Suppressor macrophage (primary cell): ENCODE measurements at regions not wholly inside any gene's neighbourhood (a gene's known extent, or its start where the extent isn't known, plus 50 kb on each side); places are given as distances from the start of the nearest gene placed in this dataset.

Experiments used
- DNase-seq, 4 experiments: peaks; one replicate each; pipeline ENCODE4 v3.0.0-alpha.2; 2020 to 2022

DNA sequence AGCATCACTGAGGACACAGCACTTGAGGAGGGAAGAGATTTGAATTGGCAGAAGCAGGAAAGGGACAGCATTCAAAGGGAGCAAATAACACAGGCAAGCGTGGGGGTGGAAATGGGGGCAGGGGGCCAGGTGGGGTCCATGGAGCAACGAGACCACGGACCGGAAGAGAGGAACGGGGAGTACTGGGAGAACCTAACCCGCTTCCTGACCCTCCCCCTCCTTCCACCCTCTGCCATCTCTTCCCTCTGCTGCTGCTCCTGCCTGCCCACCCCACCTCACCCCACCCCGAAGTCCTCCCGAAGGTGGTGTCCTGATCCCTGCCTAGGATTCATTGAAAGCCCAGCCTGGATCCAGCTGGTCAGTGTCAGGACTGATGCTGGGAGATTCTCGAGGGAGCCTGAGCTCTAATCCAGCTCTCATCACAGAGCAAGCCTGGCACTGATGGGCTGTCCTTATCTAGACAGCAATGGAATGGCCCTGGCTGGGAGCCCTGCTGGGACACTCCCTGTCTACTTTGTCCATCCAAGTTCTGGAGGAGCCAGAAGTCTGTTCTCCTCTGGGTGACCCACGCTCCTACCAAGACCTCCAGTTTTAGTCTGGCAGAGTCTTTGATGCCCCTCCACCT is 105.0 kb downstream of the TRIM29 start:
- no peak for DNase-seq

DNA sequence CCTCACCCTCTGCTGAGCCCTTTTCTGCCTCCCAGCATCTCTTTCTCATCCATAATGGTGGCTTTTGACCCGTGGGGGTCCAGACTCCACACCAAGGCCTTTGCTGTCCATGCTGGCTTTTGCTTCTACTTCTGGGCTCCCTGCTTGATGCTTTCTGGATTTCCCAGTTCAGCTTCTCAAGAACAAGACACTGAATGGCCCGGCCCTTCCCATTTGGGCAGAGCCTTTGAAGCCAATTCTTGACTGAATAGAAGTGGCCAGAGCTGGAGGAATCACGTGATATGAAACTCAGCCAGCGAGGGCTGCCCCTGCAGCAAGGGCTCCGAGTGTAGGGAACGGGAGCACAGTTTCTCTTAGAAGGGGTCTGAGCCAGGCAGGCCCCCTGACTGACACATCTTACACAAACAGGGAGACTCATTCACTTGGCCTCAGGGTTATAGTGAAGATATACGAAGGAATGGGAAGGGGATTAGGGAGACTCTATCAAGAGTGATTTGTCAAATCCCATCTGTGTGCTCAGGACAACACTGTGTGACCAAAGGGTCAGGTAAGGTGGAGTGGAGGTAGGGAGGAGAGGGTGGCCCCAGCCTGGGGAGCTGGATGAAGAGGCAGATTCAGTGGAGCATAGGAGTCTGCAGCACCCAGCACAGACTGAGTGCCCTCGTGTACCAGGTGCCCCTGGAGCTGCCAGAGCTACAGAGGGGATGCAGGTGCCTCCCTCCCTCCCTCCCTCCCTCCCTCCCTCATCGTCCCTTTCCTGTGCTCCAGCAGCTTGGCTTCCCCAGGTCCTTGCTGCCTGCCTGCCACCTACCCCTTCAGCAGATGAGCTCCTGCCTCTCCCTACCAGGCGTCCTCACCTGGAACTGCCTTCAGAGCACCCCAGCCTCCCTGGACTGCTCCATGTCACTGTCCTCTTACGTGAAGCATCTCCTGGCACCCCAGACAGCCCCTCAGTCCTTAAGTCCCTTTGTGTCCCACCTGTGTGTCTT is 106.0 kb downstream of the TRIM29 start:
- DNase-seq: no peak

DNA sequence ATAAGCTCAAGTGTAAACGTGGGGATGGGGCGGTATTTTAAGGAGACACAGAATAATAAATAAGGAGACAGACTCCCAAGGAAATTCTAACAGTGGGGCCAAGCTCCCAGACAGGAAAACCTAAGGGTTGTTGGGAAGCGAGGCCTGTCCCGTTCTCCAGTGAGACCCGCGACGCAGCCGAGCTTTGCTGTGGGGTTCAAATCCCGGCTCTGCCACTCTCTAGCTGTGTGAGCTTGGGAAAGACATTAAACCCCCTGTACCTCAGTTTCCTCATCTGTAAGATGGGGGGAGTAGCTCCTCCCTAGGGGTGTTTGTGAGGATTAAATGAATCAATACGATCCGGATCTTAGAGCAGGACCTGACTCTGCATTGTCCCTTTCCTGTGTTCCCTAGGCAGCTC is 106.8 kb downstream of the TRIM29 start:
- DNase-seq: no peak

DNA sequence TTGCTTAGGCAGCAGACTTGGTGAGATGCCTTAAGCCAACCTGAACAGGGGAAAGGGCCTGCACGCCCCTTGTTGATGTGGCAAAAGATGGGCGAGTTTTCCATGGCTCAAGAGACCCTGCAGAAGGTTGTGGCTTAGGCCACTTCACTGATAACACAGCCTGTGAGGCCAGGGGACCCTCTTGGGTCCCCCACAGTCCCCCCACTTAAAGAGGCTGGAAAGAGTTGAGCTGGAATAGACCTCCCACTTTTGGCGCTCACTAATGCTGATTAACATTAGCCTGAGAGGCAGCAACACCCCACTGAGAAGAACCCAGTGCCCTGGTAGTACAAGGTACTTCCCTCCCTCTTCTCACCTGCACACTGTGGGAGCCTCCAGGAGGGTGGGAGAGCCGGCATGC is 107.5 kb downstream of the TRIM29 start:
- DNase-seq: no peak

DNA sequence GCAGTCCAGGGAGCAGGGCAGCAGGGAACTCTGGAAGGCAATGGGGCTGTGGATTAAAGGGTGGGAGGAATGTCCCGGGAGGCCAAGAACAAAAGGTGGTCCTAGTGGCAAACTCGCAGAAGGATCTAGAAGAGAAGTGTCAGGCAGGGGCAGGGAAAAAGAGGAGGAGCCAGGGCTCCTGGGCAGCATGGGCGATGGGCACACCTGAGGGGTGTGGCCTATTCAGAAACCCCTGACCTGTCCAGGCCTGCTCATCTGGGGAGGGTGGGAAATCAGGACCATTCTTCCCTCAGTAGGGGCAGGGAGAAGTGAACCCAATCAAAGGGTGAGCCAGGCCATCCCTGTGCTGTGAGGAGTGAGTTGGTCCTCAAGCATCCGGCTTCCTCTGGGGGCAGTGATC is 108.6 kb downstream of the TRIM29 start:
- no peak for DNase-seq

DNA sequence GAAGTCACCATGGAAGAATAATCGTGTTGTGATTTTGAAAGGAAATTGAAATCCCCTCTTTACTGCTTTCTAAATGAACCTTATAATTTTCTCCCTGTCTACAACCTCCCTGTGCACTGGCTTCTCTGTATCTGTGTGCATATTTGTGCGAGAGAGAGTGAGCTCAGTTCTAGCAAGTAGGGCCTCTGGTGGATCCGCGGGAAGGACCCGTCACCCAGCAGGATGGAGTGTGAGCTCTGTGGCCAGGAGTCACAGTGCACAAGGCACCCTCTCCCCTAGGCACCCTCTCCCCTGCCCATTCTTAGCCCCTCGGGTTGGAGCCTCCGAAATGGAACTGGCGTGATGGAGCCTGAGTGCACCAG is 109.0 kb downstream of the TRIM29 start:
- no peak for DNase-seq

DNA sequence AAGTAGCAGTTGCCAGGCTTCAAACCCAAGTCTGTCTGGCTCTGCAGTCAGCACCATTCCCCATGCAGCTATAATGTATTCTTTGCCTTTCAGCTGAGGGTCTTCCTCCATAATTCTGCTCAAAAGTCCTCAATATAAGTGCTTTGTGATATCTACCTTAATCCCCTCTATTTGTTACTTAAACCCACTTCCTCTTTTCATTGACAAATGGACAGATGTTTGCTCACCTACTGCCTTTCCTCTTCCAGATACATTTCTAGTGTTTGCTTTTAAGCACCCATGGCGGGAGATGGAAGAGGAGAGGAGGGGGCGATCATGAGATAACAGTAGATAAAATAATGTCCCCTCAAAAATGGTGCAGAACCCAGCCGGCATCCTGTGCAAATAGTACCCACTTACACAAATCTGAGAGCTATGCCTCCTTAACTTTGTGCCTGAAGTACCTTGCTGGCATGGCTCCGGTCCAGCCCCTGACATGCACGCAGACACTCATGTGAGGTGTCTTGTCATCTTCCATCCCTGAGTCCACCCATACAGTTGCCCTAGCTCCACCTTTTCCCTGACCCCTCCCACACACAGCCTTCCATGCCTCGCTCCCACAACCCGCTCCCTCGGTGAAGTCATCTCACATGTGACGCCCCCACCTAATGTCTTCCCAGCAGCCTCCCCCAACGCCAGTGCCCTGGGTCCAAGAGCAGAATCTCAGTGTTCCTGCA is 109.6 kb downstream of the TRIM29 start:
- DNase-seq: no peak

DNA sequence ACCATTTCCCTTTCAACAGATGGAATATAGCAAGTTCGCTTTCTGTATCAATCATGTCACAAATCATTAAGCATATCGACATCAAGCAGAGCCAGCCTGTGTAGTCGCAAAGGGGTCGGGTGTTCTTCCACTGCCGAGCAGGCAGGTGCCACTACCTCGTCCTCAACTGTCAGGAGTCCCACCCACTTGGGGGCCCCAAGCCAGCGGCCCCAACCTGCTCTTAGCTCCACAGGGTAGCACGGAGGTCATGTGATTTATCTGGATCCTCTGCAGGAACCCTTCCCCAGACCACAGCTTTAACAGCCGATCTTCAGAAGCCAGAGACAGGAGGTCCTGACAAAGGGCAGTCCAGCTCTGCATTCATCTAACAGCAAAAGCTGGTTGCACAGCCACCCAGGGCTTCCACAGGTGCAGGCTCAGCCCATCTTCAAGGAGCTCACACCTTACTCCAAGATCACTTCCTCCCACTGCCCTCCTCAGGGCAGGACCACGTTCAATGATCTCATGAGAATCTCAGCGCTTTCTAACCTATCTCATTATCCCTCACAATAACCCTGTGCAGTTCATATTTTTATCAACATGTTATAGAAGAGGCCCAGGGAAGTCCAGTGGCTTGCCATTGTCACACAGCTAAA is 110.2 kb downstream of the TRIM29 start:
- no peak for DNase-seq

DNA sequence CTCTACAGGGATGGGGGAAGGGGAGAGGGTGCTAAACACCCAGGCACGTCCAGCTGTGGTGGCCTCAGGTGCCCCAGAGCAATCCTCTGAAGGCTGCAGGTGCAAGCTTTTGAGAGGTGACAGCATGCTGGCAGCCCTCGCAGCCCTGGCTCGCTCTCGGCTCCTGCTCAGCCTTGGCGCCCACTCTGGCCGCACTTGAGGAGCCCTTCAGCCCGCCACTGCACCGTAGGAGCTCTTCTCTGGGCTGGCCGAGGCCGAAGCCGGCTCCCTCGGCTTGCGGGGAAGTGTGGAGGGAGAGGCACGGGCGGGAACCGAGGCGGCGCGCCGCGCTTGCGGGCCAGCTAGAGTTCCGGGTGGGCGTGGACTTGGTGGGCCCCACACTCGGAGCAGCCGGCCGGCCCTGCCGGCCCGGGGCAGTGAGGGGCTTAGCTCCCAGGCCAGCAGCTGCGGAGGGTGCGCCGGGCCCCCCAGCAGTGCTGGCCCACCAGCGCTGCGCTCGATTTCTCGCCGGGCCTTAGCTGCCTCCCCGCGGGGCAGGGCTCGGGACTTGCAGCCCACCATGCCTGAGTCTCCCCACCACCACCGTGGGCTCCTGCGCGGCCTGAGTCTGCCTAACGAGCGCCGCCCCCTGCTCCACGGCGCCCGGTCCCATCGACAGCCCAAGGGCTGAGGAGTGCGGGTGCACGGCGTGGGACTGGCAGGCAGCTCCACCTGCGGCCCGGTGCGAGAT is 112.1 kb downstream of the TRIM29 start:
- DNase-seq: no peak

DNA sequence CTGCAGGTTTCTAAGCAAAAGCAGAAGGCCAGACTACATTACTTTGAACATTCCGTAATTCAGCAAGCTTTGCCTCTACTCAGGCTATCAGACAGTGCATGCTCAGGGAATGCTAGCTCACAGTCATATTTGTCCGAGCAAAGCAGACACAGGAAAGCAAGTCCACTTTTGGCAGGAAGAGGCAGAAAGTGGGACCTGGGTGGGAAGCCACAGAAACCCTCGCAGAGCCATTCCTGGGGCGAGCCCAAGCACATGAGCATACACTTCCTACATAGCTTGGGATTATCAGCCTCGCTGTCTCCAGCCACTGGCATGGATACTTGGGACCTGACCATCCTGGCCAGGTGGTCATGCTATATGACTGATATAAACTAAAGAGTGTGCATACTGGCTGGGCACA is 113.3 kb downstream of the TRIM29 start:
- DNase-seq: no peak

DNA sequence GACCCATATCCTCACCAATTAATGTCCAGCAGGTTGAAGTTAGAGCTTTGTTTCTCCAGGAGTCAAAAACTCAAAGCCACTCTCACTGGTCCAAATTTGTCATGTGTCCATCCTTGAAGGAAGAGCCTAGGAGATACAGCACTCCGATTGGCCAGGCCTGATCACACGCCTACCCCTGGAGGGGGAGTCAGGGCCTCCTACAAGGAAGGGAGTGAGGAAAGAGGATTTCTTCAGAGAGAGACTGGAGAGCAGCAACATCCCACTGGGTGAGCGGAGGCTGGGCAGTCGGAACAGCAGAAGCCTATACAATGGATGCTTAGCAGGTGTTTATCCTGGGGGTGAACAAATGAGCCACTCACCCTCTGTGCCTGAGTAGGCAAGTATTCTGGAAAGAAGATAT is 113.9 kb downstream of the TRIM29 start:
- no peak for DNase-seq

DNA sequence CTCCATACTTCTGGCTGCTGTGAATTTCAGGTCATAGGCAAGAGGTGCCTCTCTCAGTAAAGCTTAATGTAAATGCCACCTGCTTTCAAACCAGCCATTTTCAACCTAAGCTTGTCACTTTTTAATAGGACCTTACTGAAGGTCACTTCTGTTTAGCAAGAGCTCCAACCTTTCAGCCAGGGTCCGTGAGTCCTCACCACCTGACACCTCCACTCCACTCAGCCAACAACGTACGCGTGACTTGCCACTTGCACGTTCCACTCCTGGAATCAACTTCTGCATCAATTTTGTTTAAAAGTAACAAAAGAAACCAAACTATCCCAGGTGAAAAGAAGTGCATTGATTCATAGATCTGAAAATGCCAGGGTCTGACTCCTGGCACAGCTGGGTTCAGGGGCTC is 114.4 kb downstream of the TRIM29 start:
- DNase-seq: no peak

DNA sequence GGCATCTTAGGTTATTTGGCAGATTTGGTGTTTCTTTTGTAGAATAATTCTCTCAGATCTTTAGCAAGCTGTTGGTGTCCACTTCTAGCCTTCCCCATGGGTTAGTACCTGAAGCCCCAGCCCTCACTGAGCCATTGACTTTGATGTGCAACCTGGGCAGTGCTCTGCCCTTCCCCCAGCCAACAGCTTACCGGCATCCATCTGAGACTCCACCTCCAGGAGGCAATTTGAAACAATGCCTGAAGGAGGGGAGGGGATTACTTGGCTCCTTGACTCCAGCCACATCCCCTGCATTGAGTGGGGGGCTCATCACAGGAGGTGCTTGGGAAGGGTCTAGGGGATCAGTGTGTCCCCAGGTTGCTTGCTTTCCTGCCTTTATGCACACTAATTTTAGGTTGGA is 114.8 kb downstream of the TRIM29 start:
- no peak for DNase-seq

DNA sequence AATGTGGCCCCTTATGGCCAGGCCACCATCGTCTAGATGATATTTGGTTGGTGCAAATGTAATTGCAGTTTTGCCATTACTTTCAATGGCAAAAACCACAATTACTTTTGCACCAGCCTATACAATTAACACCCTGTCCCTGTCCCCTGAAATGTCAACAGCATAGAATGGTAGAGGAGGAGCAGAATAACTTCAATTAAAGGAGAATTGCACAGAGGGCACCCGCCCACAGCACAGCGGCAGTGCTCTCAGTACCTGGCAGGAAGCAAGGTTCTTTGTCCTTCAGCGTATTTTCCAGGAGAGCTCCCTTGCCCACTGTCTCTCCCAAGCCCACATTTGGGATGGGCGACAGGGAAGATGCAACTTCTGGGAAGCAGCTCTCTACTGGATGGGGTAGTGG is 115.3 kb downstream of the TRIM29 start:
- DNase-seq: no peak

DNA sequence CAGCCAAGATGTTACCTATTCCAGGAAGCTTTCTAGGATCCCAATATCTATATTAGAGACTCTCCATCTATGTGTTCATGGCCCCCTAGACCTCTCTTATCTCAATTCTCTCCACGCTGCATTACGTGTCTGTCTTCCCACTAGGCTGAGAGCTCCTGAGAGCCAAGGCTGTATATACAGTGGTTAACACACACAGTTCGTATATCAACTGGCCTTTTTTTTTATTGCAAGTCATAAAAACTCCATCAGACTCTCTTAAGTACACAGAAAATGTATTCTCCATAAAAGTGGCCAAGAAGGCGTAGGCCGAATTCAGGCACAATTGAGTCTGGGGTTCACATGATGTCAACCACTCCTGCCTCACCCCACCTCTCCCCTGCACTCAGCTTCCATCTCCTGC is 115.9 kb downstream of the TRIM29 start:
- no peak for DNase-seq

DNA sequence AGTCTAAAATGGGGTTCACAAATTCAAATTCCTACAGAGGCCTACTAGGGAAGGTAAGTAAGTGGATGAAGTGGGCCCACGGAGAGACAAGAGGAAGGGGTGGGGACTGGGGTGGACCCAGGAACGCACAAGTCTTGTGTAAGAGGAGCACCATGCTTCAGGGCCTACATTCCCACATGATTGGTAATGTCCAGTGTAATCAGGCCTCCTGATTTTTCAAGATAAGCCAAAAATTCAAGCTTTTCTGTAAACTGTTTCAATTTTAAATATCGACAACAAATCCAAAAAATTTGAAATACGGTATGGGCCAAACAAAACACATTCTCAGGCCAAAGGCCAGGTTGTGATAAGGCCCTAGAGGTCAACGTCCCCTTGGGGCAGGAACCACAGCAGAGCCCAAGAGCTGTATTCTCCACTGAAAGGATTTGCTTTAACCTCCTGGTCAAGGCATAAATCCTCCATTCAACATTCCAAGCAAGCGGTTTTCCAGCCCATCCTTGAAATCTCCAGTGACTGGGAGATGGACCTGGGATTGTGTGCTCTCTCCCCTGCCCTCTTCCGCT is 116.4 kb downstream of the TRIM29 start:
- DNase-seq: no peak

DNA sequence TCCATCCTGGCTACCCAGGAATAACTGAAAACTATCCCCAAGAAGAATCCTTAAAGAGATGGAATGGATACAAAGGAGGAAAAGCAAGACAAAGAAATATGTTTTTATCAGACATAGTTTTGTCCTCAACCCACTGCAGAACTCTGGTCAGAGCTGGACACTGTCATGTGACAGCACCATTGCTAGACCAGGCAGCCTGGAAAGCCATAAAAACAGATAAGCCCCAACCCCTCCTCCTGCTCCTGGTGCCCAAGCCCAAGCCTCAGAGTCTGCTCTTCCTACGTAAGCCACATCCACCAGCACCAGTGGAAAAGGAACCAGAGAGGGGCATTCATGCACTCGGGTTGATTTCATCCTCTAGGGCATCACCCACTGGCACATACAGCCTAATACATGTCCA is 116.9 kb downstream of the TRIM29 start:
- no peak for DNase-seq

DNA sequence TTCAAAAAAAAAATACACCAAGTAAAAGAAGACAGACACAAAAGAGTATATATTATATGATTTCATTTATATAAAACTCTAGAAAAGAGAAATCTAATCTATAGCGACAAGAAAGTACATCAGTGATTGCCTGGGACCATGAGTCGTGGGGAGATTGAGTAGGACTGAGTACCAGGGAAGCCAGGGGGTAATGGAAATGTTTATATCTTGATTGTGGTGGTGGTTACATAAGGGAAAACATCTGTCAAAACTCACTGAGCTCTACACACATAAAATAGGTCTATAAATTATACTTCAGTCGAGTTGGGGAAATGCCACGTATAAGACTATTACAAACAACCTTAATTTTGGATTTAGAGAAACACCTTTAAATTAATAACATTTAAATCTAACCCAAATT is 117.4 kb downstream of the TRIM29 start:
- no peak for DNase-seq

DNA sequence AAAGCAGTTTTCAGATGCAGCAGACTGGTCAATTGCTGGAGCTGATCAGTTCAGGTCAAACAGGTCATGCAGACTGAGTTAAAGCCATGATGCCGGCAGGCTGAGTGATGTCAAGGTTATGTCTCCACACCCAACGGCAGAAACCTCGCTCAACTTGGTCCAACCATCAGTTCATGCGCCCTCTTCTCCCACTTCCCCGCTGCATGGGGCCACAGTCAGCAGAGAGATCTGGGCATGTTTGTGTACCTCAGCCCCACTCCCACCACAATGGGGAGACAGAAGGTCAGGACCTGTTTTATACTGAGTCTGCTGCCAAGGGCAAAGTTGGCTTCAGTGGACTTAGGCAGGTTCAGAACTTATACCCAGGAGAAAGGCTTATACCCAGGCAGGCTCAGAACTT is 118.7 kb downstream of the TRIM29 start:
- no peak for DNase-seq

DNA sequence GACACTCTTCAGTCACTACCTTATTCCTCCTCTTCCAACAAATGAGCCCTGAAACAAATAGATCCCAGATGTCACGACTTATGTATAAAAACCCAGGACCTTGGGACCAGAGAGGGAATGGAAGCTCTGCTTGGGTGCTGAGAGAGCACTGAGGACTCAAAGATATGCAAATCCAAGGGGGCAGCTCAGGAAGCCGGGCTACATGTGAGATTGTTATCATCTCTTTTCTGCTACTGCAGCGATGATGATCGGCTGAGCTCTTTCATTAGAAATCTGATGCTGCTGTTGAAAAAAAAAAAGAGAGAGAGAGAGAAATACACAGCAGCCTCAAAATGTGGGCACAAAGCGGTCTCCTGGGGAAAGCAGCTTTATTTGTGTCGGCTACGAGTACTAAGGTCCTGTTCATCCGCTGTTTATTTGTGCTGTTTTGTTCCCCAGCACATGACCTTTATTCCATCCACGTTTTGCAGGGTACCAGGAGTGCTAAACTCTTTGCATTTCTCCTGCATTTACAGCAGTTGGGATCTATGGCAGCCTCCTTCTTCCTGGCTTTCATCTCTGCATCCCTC is 120.2 kb downstream of the TRIM29 start:
- no peak for DNase-seq
